SH-SY5Y (cell line): ENCODE measurements at regions not wholly inside any gene's neighbourhood (a gene's known extent, or its start where the extent isn't known, plus 50 kb on each side); places are given as distances from the start of the nearest gene placed in this dataset.

Experiments used
- GATA2 ChIP-seq: IDR thresholded peaks from 2 replicates; pipeline ENCODE4 v1.6.1; 2011; ENCODE audit warnings: mild to moderate bottlenecking, low read depth, low read length
- GATA3 ChIP-seq: IDR thresholded peaks from 2 replicates; pipeline ENCODE4 v1.6.1; 2011; ENCODE audit warnings: low read depth, mild to moderate bottlenecking, low read length, moderate library complexity

DNA sequence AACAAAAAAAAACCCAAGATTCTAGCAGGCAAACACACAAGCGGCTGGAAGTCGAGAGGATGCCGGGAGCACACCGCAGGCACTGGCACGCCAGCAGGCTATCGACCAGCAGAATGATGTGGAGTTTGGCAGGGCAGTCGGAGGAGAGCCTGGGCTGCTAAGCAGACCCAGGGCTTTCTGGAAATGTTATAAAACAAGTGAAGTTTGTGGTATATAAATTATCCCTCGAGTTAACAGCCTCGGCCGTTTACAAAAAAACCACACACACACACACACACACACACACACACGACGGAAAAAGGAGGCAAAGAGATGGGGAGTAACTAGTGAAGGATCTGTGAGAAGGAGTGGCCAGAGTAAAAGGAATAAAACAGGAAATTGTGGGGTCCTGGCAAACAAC is 87.2 kb upstream of the IVNS1ABP start:
- no peak for TF ChIP-seq GATA2
- TF ChIP-seq GATA3 = no peak
